ENCODE measurements at regions not wholly inside any gene's neighbourhood (a gene's known extent, or its start where the extent isn't known, plus 50 kb on each side); places are given as distances from the start of the nearest gene placed in this dataset.

- H3K27me3 Mint-ChIP-seq: no peaks in the 10 kb centered on the region
- ATAC-seq: no peak
- H3K36me3 Mint-ChIP-seq: no peaks in the 10 kb centered on the region
- H3K9me3 Mint-ChIP-seq: no peaks in the 10 kb centered on the region
- no peak overlapping the region for H3K4me3 Mint-ChIP-seq
- H3K4me1 Mint-ChIP-seq: no peaks in the 10 kb centered on the region
- no peak overlapping the region for H3K27ac Mint-ChIP-seq
These were observed 197.4 kb downstream of the ADAMTS15 start for GRCh38 chr11:130645843-130646197.

DNA sequence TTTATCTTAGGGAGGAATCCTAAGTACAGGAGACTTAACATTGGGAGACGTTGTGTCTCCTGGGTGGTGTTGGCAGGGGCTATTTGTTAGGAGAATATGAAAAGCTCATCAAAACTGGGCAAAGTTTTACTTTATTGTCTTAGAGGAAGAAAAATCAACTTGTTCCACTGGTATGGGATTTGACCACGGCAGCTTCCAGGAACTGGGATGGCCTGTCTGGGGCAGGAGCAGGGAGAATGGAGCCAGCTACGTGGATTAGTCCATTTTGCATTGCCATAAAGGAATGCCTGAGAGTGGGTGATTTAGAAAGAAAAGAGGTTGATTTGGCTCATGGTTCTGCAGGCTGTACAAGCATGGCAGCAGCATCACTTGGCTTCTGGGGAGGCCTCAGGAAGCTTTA is 198.4 kb downstream of the ADAMTS15 start:
- Mint-ChIP-seq H3K9me3 (no peaks in the 10 kb centered on the region), H3K27me3 (no peaks in the 10 kb centered on the region), H3K27ac (no peak overlapping the region), H3K4me1 (no peaks in the 10 kb centered on the region), H3K4me3 (no peak overlapping the region), H3K36me3 (no peaks in the 10 kb centered on the region)
- no peak for ATAC-seq

GRCh38 chr11:130647371-130647770 is 198.9 kb downstream of the ADAMTS15 start:
- no peaks in the 10 kb centered on the region for H3K27me3 Mint-ChIP-seq
- no peaks in the 10 kb centered on the region for H3K4me1 Mint-ChIP-seq
- no peak overlapping the region for H3K4me3 Mint-ChIP-seq
- H3K27ac Mint-ChIP-seq: no peak overlapping the region
- H3K36me3 Mint-ChIP-seq: no peaks in the 10 kb centered on the region
- no peaks in the 10 kb centered on the region for H3K9me3 Mint-ChIP-seq
- ATAC-seq: no peak

- Mint-ChIP-seq H3K9me3 (no peaks in the 10 kb centered on the region), H3K4me3 (no peak overlapping the region), H3K4me1 (no peaks in the 10 kb centered on the region), H3K27ac (no peak overlapping the region), H3K36me3 (no peaks in the 10 kb centered on the region), H3K27me3 (no peaks in the 10 kb centered on the region)
- no peak for ATAC-seq
These were observed 201.4 kb downstream of the ADAMTS15 start for GRCh38 chr11:130649801-130650200.

- no peaks in the 10 kb centered on the region for H3K27me3 Mint-ChIP-seq
- no peaks in the 10 kb centered on the region for H3K9me3 Mint-ChIP-seq
- no peaks in the 10 kb centered on the region for H3K36me3 Mint-ChIP-seq
- no peak for ATAC-seq
- H3K4me1 Mint-ChIP-seq: no peaks in the 10 kb centered on the region
- no peak overlapping the region for H3K4me3 Mint-ChIP-seq
- H3K27ac Mint-ChIP-seq: no peak overlapping the region
These were observed 202.1 kb downstream of the ADAMTS15 start for GRCh38 chr11:130650456-130651030.

GRCh38 chr11:130651066-130651855 is 202.8 kb downstream of the ADAMTS15 start:
- no peak for ATAC-seq
- no peaks in the 10 kb centered on the region for H3K4me1 Mint-ChIP-seq
- H3K27ac Mint-ChIP-seq: no peak overlapping the region
- peaks cover 6% of the 10 kb centered on the region for H3K9me3 Mint-ChIP-seq
- H3K27me3 Mint-ChIP-seq: no peaks in the 10 kb centered on the region
- no peaks in the 10 kb centered on the region for H3K36me3 Mint-ChIP-seq
- no peak overlapping the region for H3K4me3 Mint-ChIP-seq

GRCh38 chr11:130652671-130653335 is 204.4 kb downstream of the ADAMTS15 start:
- Mint-ChIP-seq H3K4me3 (no peak overlapping the region), H3K27me3 (no peaks in the 10 kb centered on the region), H3K27ac (no peak overlapping the region), H3K36me3 (no peaks in the 10 kb centered on the region), H3K4me1 (no peaks in the 10 kb centered on the region), H3K9me3 (peaks cover 6% of the 10 kb centered on the region)
- no peak for ATAC-seq

- H3K9me3 Mint-ChIP-seq: peaks cover 6% of the 10 kb centered on the region
- H3K27me3 Mint-ChIP-seq: no peaks in the 10 kb centered on the region
- no peak for ATAC-seq
- H3K36me3 Mint-ChIP-seq: no peaks in the 10 kb centered on the region
- no peaks in the 10 kb centered on the region for H3K4me1 Mint-ChIP-seq
- no peak overlapping the region for H3K4me3 Mint-ChIP-seq
- no peak overlapping the region for H3K27ac Mint-ChIP-seq
These were observed 205.6 kb downstream of the ADAMTS15 start for GRCh38 chr11:130653838-130654636.

GRCh38 chr11:130655300-130655699 is 206.9 kb downstream of the ADAMTS15 start:
- H3K9me3 Mint-ChIP-seq: peaks cover 6% of the 10 kb centered on the region
- no peak for ATAC-seq
- no peaks in the 10 kb centered on the region for H3K27me3 Mint-ChIP-seq
- no peaks in the 10 kb centered on the region for H3K4me1 Mint-ChIP-seq
- no peak overlapping the region for H3K4me3 Mint-ChIP-seq
- no peak overlapping the region for H3K27ac Mint-ChIP-seq
- no peaks in the 10 kb centered on the region for H3K36me3 Mint-ChIP-seq

GRCh38 chr11:130666781-130667251 is 218.4 kb downstream of the ADAMTS15 start:
- ATAC-seq: no peak
- Mint-ChIP-seq H3K9me3 (peaks cover 2% of the 10 kb centered on the region), H3K27me3 (no peaks in the 10 kb centered on the region), H3K36me3 (no peaks in the 10 kb centered on the region), H3K27ac (no peak overlapping the region), H3K4me3 (no peak overlapping the region), H3K4me1 (no peaks in the 10 kb centered on the region)

- Mint-ChIP-seq H3K27me3 (no peaks in the 10 kb centered on the region), H3K4me1 (no peaks in the 10 kb centered on the region), H3K36me3 (no peaks in the 10 kb centered on the region), H3K4me3 (no peak overlapping the region), H3K9me3 (peaks cover 2% of the 10 kb centered on the region), H3K27ac (no peak overlapping the region)
- ATAC-seq: no peak
These were observed 220.3 kb downstream of the ADAMTS15 start for GRCh38 chr11:130668751-130669150.

GRCh38 chr11:130670200-130670599 is 221.8 kb downstream of the ADAMTS15 start:
- no peak overlapping the region for H3K27ac Mint-ChIP-seq
- H3K36me3 Mint-ChIP-seq: no peaks in the 10 kb centered on the region
- no peak overlapping the region for H3K4me3 Mint-ChIP-seq
- H3K27me3 Mint-ChIP-seq: peaks cover 1% of the 10 kb centered on the region
- H3K4me1 Mint-ChIP-seq: no peaks in the 10 kb centered on the region
- H3K9me3 Mint-ChIP-seq: peaks cover 2% of the 10 kb centered on the region
- ATAC-seq: no peak

- Mint-ChIP-seq H3K27ac (no peak overlapping the region), H3K4me1 (no peaks in the 10 kb centered on the region), H3K36me3 (no peaks in the 10 kb centered on the region), H3K4me3 (no peak overlapping the region), H3K27me3 (peaks cover 17% of the 10 kb centered on the region), H3K9me3 (no peaks in the 10 kb centered on the region)
- ATAC-seq: no peak
These were observed 223.6 kb downstream of the ADAMTS15 start for GRCh38 chr11:130671801-130672700.

GRCh38 chr11:130672911-130673310 is 224.5 kb downstream of the ADAMTS15 start:
- no peaks in the 10 kb centered on the region for H3K4me1 Mint-ChIP-seq
- no peak overlapping the region for H3K4me3 Mint-ChIP-seq
- H3K27me3 Mint-ChIP-seq: peaks cover 17% of the 10 kb centered on the region
- no peak overlapping the region for H3K27ac Mint-ChIP-seq
- no peak for ATAC-seq
- no peaks in the 10 kb centered on the region for H3K9me3 Mint-ChIP-seq
- no peaks in the 10 kb centered on the region for H3K36me3 Mint-ChIP-seq

All from stimulated activated memory B cell treated with anti-CD40 and anti-IgM and Interleukin-4, amounts not matched to agents 10 μg/mL and 1 μg/mL and 100 μg/mL, for 72 hours (primary cell).